ENCODE measurements at regions not wholly inside any gene's neighbourhood (a gene's known extent, or its start where the extent isn't known, plus 50 kb on each side); places are given as distances from the start of the nearest gene placed in this dataset.
A peak's percentile ranks its signal among the peaks of the same experiment; 100 is the strongest.

DNA sequence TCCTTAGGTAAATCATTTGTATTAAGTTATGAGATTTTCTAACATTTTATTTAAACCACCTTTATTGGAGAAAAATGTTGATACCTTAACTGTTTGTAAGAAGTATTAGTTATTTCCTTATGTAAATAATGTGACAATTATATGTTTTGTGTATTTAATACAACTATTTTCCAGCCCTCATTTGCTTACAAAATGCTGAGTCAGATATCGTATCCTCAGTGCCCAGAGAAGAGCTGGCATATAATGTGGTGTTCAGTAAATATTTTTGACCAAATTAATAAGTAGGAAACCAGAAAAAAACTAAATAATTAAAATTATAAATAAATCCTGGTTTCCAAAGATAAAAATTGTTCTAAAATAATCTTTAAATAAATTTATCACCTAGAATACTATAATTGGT, 140.2 kb upstream of the PCDH17 start:
- Histone ChIP-seq H3K4me3 (no peak overlapping the region), H3K4me1 (no peaks in the 10 kb centered on the region), H3K27me3 (no peaks in the 10 kb centered on the region), H3K27ac (no peak overlapping the region), H3K9me3 (no peaks in the 10 kb centered on the region), H3K36me3 (no peaks in the 10 kb centered on the region)
- ATAC-seq, result no peak
- WGBS (ENCODE audit: insufficient coverage, low coverage, low lambda C conversion rate, missing lambda C conversion rate), result 41% methylated on average over 1 of the region's 1 CpG
- TF ChIP-seq, protein P1, sequence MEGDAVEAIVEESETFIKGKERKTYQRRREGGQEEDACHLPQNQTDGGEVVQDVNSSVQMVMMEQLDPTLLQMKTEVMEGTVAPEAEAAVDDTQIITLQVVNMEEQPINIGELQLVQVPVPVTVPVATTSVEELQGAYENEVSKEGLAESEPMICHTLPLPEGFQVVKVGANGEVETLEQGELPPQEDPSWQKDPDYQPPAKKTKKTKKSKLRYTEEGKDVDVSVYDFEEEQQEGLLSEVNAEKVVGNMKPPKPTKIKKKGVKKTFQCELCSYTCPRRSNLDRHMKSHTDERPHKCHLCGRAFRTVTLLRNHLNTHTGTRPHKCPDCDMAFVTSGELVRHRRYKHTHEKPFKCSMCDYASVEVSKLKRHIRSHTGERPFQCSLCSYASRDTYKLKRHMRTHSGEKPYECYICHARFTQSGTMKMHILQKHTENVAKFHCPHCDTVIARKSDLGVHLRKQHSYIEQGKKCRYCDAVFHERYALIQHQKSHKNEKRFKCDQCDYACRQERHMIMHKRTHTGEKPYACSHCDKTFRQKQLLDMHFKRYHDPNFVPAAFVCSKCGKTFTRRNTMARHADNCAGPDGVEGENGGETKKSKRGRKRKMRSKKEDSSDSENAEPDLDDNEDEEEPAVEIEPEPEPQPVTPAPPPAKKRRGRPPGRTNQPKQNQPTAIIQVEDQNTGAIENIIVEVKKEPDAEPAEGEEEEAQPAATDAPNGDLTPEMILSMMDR (IDR thresholded peaks at IDR 0.05), result no peak
- no peak for TF ChIP-seq POLR2A (IDR thresholded peaks at IDR 0.05)
- intact Hi-C loops (cut with DNase I), result no loop called here
- no peak for DNase-seq

DNA sequence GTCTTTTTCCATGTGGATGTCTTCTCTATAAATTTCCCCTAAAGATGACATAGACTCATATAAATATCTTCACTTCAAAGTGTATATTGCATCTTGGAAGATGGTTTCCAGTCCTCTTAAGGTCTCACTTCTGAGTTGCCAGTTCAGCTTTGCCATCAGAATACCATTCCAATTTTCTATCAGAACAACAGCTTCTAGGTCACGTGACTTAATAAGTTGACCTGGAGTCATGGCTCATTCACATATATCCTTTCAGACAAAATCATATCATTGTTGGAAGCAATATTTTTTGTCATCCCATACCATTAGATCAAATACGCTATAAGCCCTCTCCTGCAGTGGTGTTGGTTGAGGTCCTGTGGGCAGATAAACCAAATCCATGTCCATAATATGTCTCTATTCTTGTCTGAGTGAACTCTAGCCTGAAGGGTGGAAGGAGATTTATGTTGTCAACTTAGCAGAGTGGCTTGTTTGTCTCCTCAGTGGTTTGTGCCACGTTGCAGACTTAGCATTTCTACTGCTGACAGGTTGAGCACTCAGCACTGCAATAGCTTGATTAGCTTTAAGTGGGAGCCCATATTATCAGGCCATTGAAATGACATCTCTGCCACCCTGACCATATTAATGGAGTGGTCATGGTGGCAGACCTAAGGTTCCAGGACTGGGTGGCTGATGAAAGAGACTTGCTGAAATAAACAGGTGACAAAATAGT, 123.6 kb upstream of the PCDH17 start:
- Histone ChIP-seq H3K9me3 (no peaks in the 10 kb centered on the region), H3K4me1 (no peaks in the 10 kb centered on the region), H3K27ac (no peak overlapping the region), H3K4me3 (no peak overlapping the region), H3K27me3 (no peaks in the 10 kb centered on the region), H3K36me3 (no peaks in the 10 kb centered on the region)
- ATAC-seq (no peak), DNase-seq (no peak)
- intact Hi-C loops (cut with DNase I), result no loop called here
- no peak for TF ChIP-seq POLR2A (IDR thresholded peaks at IDR 0.05)
- WGBS (ENCODE audit: insufficient coverage, low coverage, low lambda C conversion rate, missing lambda C conversion rate), result 52% methylated on average over 3 of the region's 3 CpGs

DNA sequence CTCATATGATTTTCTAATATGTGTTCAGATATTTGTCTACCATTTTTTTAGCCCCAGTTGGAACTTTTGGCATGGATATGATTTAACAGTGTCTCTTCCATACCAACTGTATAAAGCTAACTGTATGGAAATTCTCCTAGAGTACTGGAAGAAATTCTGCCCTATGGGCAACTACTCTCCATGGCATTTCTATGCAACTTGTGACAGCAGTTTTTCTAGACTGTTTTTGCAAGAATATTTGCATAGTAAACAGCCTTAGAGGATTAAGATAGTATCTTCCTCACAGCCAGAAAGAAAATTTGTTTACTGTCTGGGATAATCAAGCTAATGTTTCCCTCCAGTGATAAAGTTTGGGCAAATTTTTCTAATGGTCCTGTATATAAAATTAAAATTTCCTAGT, 119.9 kb upstream of the PCDH17 start:
- intact Hi-C loops (cut with DNase I), result no loop called here
- DNase-seq (no peak), ATAC-seq (no peak)
- no peak overlapping the region for H3K4me3 ChIP-seq
- H3K4me1 ChIP-seq, result no peaks in the 10 kb centered on the region
- H3K27me3 ChIP-seq, result no peaks in the 10 kb centered on the region
- no peaks in the 10 kb centered on the region for H3K9me3 ChIP-seq
- H3K36me3 ChIP-seq, result no peaks in the 10 kb centered on the region
- no peak overlapping the region for H3K27ac ChIP-seq
- TF ChIP-seq, protein P1 (IDR thresholded peaks at IDR 0.05), result no peak
- TF ChIP-seq POLR2A (IDR thresholded peaks at IDR 0.05), result no peak

DNA sequence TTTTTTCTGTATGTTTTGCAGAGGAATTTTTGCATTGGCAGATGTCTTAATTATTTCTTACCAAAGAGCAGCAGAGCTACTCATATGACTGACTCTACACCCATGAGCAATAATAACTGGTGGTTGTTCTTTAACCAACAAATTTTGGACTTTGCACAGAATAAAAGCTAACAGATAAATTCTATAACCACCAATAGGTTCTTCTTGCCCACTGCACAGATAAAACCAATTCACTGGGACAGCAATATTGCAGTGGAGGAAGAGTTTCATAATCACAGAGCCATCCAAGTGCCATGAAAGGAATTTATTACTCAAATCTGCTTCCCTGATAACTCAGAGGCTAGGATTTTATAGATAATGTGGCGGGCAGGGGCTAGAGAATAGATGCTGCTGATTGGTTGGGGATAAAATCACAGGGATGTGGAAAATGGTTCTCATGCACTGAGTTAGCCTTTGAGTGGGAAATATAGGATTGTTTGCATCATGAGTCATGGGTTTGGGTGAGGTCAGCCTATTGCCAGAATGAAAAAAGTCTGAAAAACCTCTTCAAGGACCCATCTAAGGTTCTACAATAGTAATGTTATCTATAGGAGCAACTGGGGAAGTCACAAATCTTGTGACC, 104.3 kb upstream of the PCDH17 start:
- DNase-seq (no peak), ATAC-seq (peak in 3 of 4 donors; percentile 44 to 88 (median 82))
- intact Hi-C loops (cut with DNase I), result no loop called here
- no peak for TF ChIP-seq POLR2A (IDR thresholded peaks at IDR 0.05)
- TF ChIP-seq, protein P1 (IDR thresholded peaks at IDR 0.05), result no peak
- no peak overlapping the region for H3K4me3 ChIP-seq
- H3K9me3 ChIP-seq, result no peaks in the 10 kb centered on the region
- 20% methylated on average over 1 of the region's 1 CpG for WGBS (ENCODE audit: insufficient coverage, low coverage, low lambda C conversion rate, missing lambda C conversion rate)
- no peaks in the 10 kb centered on the region for H3K4me1 ChIP-seq
- H3K36me3 ChIP-seq, result no peaks in the 10 kb centered on the region
- no peak overlapping the region for H3K27ac ChIP-seq
- H3K27me3 ChIP-seq, result no peaks in the 10 kb centered on the region

DNA sequence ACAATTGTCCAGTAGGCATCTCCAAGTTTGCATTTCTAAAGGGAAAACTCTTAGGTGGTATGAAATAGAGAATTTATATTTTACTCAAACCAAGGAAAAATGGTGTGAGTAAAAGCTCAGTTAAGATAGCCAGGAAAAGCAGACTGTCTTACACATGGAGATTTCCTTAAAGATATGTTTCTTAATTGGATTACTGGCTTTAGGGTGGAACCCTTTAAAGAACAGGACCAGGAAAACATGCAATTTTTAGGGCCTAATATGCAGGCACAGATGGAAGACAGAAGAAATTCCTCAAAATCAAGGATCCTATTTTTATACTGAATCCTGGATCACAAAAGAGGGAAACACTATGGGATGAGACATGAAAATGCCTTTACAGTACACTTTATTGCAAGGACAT, 100.3 kb upstream of the PCDH17 start:
- H3K9me3 ChIP-seq, result no peaks in the 10 kb centered on the region
- H3K27me3 ChIP-seq, result no peaks in the 10 kb centered on the region
- H3K4me1 ChIP-seq, result no peaks in the 10 kb centered on the region
- TF ChIP-seq, protein P1 (IDR thresholded peaks at IDR 0.05), result no peak
- no peak for TF ChIP-seq POLR2A (IDR thresholded peaks at IDR 0.05)
- H3K27ac ChIP-seq, result no peak overlapping the region
- ATAC-seq, result no peak
- no peak overlapping the region for H3K4me3 ChIP-seq
- no peak for DNase-seq
- intact Hi-C loops (cut with DNase I), result no loop called here
- no peaks in the 10 kb centered on the region for H3K36me3 ChIP-seq

All from right lobe of liver (tissue), 6 donors.